Left lung (tissue), 4 donors: ENCODE measurements at regions not wholly inside any gene's neighbourhood (a gene's known extent, or its start where the extent isn't known, plus 50 kb on each side); places are given as distances from the start of the nearest gene placed in this dataset.

Source experiments
- ATAC-seq: fragments of 200-7000 bp; cut with Tn5 transposase; one replicate; pipeline ENCODE4 v1.9.1; 2020; ENCODE audit warnings: moderate library complexity
- DNase-seq, 4 donors: peaks; one replicate each; pipeline ENCODE4 v3.0.0-alpha.2; 2013 to 2020
- H3K27ac ChIP-seq, 2 donors: fragments of 200-600 bp; sonication (generic) in 1 of 2; one replicate each; pipeline versions ENCODE4 v1.5.0 to v1.8.0; 2020 to 2021
- H3K27me3 ChIP-seq, 2 donors: fragments of 200-600 bp; sonication (generic) in 1 of 2; one replicate each; pipeline versions ENCODE4 v1.5.0 to v1.8.0; 2020 to 2021
- H3K36me3 ChIP-seq, 2 donors: fragments of 200-600 bp; sonication (generic) in 1 of 2; one replicate each; pipeline versions ENCODE4 v1.5.0 to v1.8.0; 2020 to 2021
- H3K4me1 ChIP-seq, 2 donors: fragments of 200-600 bp; one replicate each; pipeline ENCODE4 v1.8.0; 2021
- H3K4me3 ChIP-seq, 2 donors: fragments of 200-600 bp; sonication (generic) in 1 of 2; one replicate each; pipeline versions ENCODE4 v1.5.0 to v1.8.0; 2020 to 2021; ENCODE audit warnings: mild to moderate bottlenecking in 1 of 2
- H3K9me3 ChIP-seq, 2 donors: fragments of 200-600 bp; sonication (generic) in 1 of 2; one replicate each; pipeline versions ENCODE4 v1.5.0 to v1.8.0; 2020 to 2021
- CTCF ChIP-seq, 2 donors: fragments of 200-600 bp; sonication (generic) in 1 of 2; IDR thresholded peaks; one replicate each; pipeline versions ENCODE4 v1.5.0 to v1.8.0; 2021; ENCODE audit warnings: antibody characterized with exemption in 2 of 2
- intact Hi-C, 2 donors: fragments of 100-400 bp; cut with DNase I; formaldehyde crosslinking; loops; one replicate each; pipeline versions ENCODE4 v1.11.2 to v1.14.2; 2022
- donor health status: DM: no; HTN: yes; CAD: no.
- donor health status: DM: no; HTN: no; CAD: no.

GRCh38 chr5:2181149-2181548 is 298.4 kb upstream of the IRX4 start:
- Histone ChIP-seq H3K4me1 (no peaks in the 10 kb centered on the region), H3K4me3 (no peak overlapping the region), H3K27me3 (peaks cover 0 to under 1% of the 10 kb centered on the region in 2 donors), H3K27ac (no peak overlapping the region), H3K9me3 (no peaks in the 10 kb centered on the region), H3K36me3 (no peaks in the 10 kb centered on the region)
- intact Hi-C loops = no loop called here
- ATAC-seq = no peak
- DNase-seq = peak in 1 of 4 donors; percentile 26
- TF ChIP-seq CTCF (IDR thresholded peaks at IDR 0.05) = no peak

- no peak overlapping the region for H3K27ac ChIP-seq
- no peaks in the 10 kb centered on the region for H3K9me3 ChIP-seq
- no peaks in the 10 kb centered on the region for H3K36me3 ChIP-seq
- no peaks in the 10 kb centered on the region for H3K4me1 ChIP-seq
- peaks cover 0 to 7% of the 10 kb centered on the region in 2 donors for H3K27me3 ChIP-seq
- H3K4me3 ChIP-seq = no peak overlapping the region
- no peak for TF ChIP-seq CTCF (IDR thresholded peaks at IDR 0.05)
- DNase-seq (no peak), ATAC-seq (no peak)
- intact Hi-C loops = no loop called here
Measured at GRCh38 chr5:2180456-2180855, 297.7 kb upstream of the IRX4 start.

- intact Hi-C loops = no loop called here
- ATAC-seq (no peak), DNase-seq (no peak)
- Histone ChIP-seq H3K4me1 (no peaks in the 10 kb centered on the region), H3K27me3 (peaks cover 0 to 13% of the 10 kb centered on the region in 2 donors), H3K4me3 (no peak overlapping the region), H3K36me3 (no peaks in the 10 kb centered on the region), H3K27ac (no peak overlapping the region), H3K9me3 (no peaks in the 10 kb centered on the region)
- no peak for TF ChIP-seq CTCF (IDR thresholded peaks at IDR 0.05)
Measured at GRCh38 chr5:2179861-2180260, 297.1 kb upstream of the IRX4 start.

- no peaks in the 10 kb centered on the region for H3K4me1 ChIP-seq
- H3K36me3 ChIP-seq = no peaks in the 10 kb centered on the region
- H3K9me3 ChIP-seq = no peaks in the 10 kb centered on the region
- H3K27ac ChIP-seq = no peak overlapping the region
- H3K4me3 ChIP-seq = no peak overlapping the region
- H3K27me3 ChIP-seq = peaks cover 0 to 22% of the 10 kb centered on the region in 2 donors
- ATAC-seq = no peak
- intact Hi-C loops = no loop called here
- TF ChIP-seq CTCF (IDR thresholded peaks at IDR 0.05) = no peak
- DNase-seq = no peak
Measured at GRCh38 chr5:2178528-2178927, 295.8 kb upstream of the IRX4 start.

GRCh38 chr5:2178071-2178477 is 295.3 kb upstream of the IRX4 start:
- H3K4me1 ChIP-seq = no peaks in the 10 kb centered on the region
- H3K9me3 ChIP-seq = no peaks in the 10 kb centered on the region
- no peak for DNase-seq
- no peak overlapping the region for H3K4me3 ChIP-seq
- no peak overlapping the region for H3K27ac ChIP-seq
- ATAC-seq = no peak
- TF ChIP-seq CTCF (IDR thresholded peaks at IDR 0.05) = no peak
- H3K36me3 ChIP-seq = no peaks in the 10 kb centered on the region
- peaks cover 0 to 24% of the 10 kb centered on the region in 2 donors for H3K27me3 ChIP-seq
- intact Hi-C loops = no loop called here
